CD4-positive, alpha-beta T cell (primary cell): ENCODE measurements at regions not wholly inside any gene's neighbourhood (a gene's known extent, or its start where the extent isn't known, plus 50 kb on each side); places are given as distances from the start of the nearest gene placed in this dataset.

ENCODE experiments used
- ATAC-seq: fragments of 200-7000 bp; cut with Tn5 transposase; one replicate; pipeline ENCODE4 v1.10.0; 2022; ENCODE audit warnings: mild to moderate bottlenecking; ENCODE audit not compliant: poor library complexity
- CTCF ChIA-PET: fragments of 350-600 bp; sonication (Branson Sonifier 250); formaldehyde crosslinking; loops from one replicate; lab custom pipeline; 2021; ENCODE audit warnings: antibody characterized with exemption, inconsistent platforms; lab: Charles Lee
- POLR2A ChIA-PET: fragments of 350-600 bp; sonication (Branson Sonifier 250); formaldehyde crosslinking; loops from one replicate; lab custom pipeline; 2021; ENCODE audit warnings: antibody characterized with exemption, inconsistent platforms; lab: Charles Lee
- DNase-seq, 14 experiments: peaks; one replicate each; pipeline ENCODE4 v3.0.0-alpha.2; 2013 to 2020; ENCODE audit warnings: mixed read lengths in 2 of 14
- H3K27ac ChIP-seq, 2 donors: one replicate each; pipeline versions ENCODE4 v1.5.1 to v1.7.0; 2013; ENCODE audit warnings: low read length in 2 of 2, low read depth in 1 of 2, mild to moderate bottlenecking in 1 of 2
- H3K27me3 ChIP-seq, 2 experiments: 1 replicate in 1 of 2; 2 replicates in 1 of 2; pipeline versions ENCODE4 v1.6.1 to v1.7.0; 2013; ENCODE audit warnings: low read length in 2 of 2, control low read depth in 1 of 2, mild to moderate bottlenecking in 1 of 2, moderate library complexity in 1 of 2; ENCODE audit not compliant: insufficient read depth in 2 of 2, control insufficient read depth in 1 of 2
- H3K36me3 ChIP-seq: one replicate; pipeline ENCODE4 v1.6.1; 2013; ENCODE audit warnings: low read length, control low read depth; ENCODE audit not compliant: insufficient read depth
- H3K4me1 ChIP-seq: one replicate; pipeline ENCODE4 v1.6.1; 2013; ENCODE audit warnings: low read length, control low read depth; ENCODE audit not compliant: insufficient read depth
- H3K4me3 ChIP-seq: one replicate; pipeline ENCODE4 v1.5.1; 2013; ENCODE audit warnings: mild to moderate bottlenecking, low read length, moderate library complexity
- H3K9me3 ChIP-seq, 2 experiments: 1 replicate in 1 of 2; 2 replicates in 1 of 2; pipeline versions ENCODE4 v1.6.1 to v1.7.0; 2013; ENCODE audit warnings: low read length in 2 of 2, mild to moderate bottlenecking in 2 of 2, control low read depth in 1 of 2, moderate library complexity in 1 of 2; ENCODE audit not compliant: control insufficient read depth in 1 of 2, insufficient read depth in 1 of 2
- H3K27ac Mint-ChIP-seq: one replicate; pipeline ENCODE4 v1.8.0; 2020; ENCODE audit warnings: mixed read lengths
- H3K27me3 Mint-ChIP-seq: one replicate; pipeline ENCODE4 v1.8.0; 2021; ENCODE audit warnings: mixed read lengths
- H3K36me3 Mint-ChIP-seq: one replicate; pipeline ENCODE4 v1.8.0; 2021; ENCODE audit warnings: low read depth, mixed read lengths
- H3K4me1 Mint-ChIP-seq: one replicate; pipeline ENCODE4 v1.8.0; 2021; ENCODE audit warnings: low read depth, mixed read lengths
- H3K4me3 Mint-ChIP-seq: one replicate; pipeline ENCODE4 v1.8.0; 2020; ENCODE audit warnings: mild to moderate bottlenecking, mixed read lengths
- H3K9me3 Mint-ChIP-seq: one replicate; pipeline ENCODE4 v1.8.0; 2020; ENCODE audit warnings: mixed read lengths
- CTCF ChIP-seq: fragments of 200-600 bp; IDR thresholded peaks from one replicate; pipeline ENCODE4 v1.8.0; 2022; ENCODE audit warnings: antibody characterized with exemption, mild to moderate bottlenecking
- intact Hi-C, 2 experiments: fragments of 100-400 bp; cut with DNase I in 1 of 2; cut with micrococcal nuclease in 1 of 2; formaldehyde crosslinking; loops; one replicate each; pipeline versions ENCODE4 v1.15.1 to v1.9.0; 2023 to 2025; cut with DNase I, micrococcal nuclease

GRCh38 chr6:2528156-2528555 lies 222.6 kb downstream of the MYLK4 start:
- POLR2A ChIA-PET, result no interaction called here
- CTCF ChIA-PET, result no interaction called here
- no peak overlapping the region for H3K4me3 Mint-ChIP-seq

GRCh38 chr6:2526766-2527165 lies 224.0 kb downstream of the MYLK4 start:
- H3K27ac Mint-ChIP-seq, result no peak overlapping the region
- POLR2A ChIA-PET, result no interaction called here
- intact Hi-C loops, result no loop called here
- DNase-seq, result no peak
- H3K36me3 ChIP-seq, result no peaks in the 10 kb centered on the region
- TF ChIP-seq CTCF, result no peak
- H3K27me3 ChIP-seq, result peaks cover 0 to 4% of the 10 kb centered on the region in 2 experiments
- H3K27me3 Mint-ChIP-seq, result peaks cover 57% of the 10 kb centered on the region
- H3K4me3 Mint-ChIP-seq, result no peak overlapping the region
- CTCF ChIA-PET, result no interaction called here
- no peaks in the 10 kb centered on the region for H3K36me3 Mint-ChIP-seq
- H3K9me3 ChIP-seq, result peaks cover 5 to 14% of the 10 kb centered on the region in 2 experiments
- H3K9me3 Mint-ChIP-seq, result peaks cover 8% of the 10 kb centered on the region
- H3K27ac ChIP-seq, result no peak overlapping the region
- ATAC-seq, result no peak
- H3K4me3 ChIP-seq, result no peak overlapping the region
- H3K4me1 Mint-ChIP-seq, result peaks cover 9% of the 10 kb centered on the region
- H3K4me1 ChIP-seq, result no peaks in the 10 kb centered on the region

More at GRCh38 chr6:2528156-2528555, 222.6 kb downstream of the MYLK4 start:
- Mint-ChIP-seq H3K4me1 (no peaks in the 10 kb centered on the region), H3K36me3 (no peaks in the 10 kb centered on the region), H3K27me3 (peaks cover 56% of the 10 kb centered on the region), H3K9me3 (peaks cover 4% of the 10 kb centered on the region), H3K27ac (no peak overlapping the region)
- H3K9me3 ChIP-seq, result peaks cover 5 to 14% of the 10 kb centered on the region in 2 experiments
- no peaks in the 10 kb centered on the region for H3K4me1 ChIP-seq
- H3K36me3 ChIP-seq, result no peaks in the 10 kb centered on the region
- DNase-seq, result no peak
- peaks cover 0 to 4% of the 10 kb centered on the region in 2 experiments for H3K27me3 ChIP-seq
- ATAC-seq, result no peak
- intact Hi-C loops, result no loop called here
- no peak overlapping the region for H3K4me3 ChIP-seq
- TF ChIP-seq CTCF, result no peak
- no peak overlapping the region for H3K27ac ChIP-seq

- Histone ChIP-seq H3K27ac (no peak overlapping the region), H3K27me3 (peaks cover 0 to 6% of the 10 kb centered on the region in 2 experiments), H3K4me3 (no peak overlapping the region), H3K9me3 (peaks cover 7 to 25% of the 10 kb centered on the region in 2 experiments), H3K4me1 (no peaks in the 10 kb centered on the region), H3K36me3 (no peaks in the 10 kb centered on the region)
- H3K27me3 Mint-ChIP-seq, result peaks cover 45% of the 10 kb centered on the region
- TF ChIP-seq CTCF, result no peak
- H3K4me3 Mint-ChIP-seq, result no peak overlapping the region
- ChIA-PET POLR2A (no interaction called here), CTCF (no interaction called here)
- no peaks in the 10 kb centered on the region for H3K36me3 Mint-ChIP-seq
- no peak for ATAC-seq
- no peak for DNase-seq
- intact Hi-C loops, result no loop called here
- peaks cover 10% of the 10 kb centered on the region for H3K9me3 Mint-ChIP-seq
- H3K4me1 Mint-ChIP-seq, result peaks cover 9% of the 10 kb centered on the region
- H3K27ac Mint-ChIP-seq, result no peak overlapping the region
Observed at GRCh38 chr6:2524090-2524489, 226.6 kb downstream of the MYLK4 start.
